IPS-18a (cell line): ENCODE measurements at regions not wholly inside any gene's neighbourhood (a gene's known extent, or its start where the extent isn't known, plus 50 kb on each side); places are given as distances from the start of the nearest gene placed in this dataset.
"Not testable (repeated sequence)": the region's sequence is repeated elsewhere in the genome, so short reads cannot be mapped to it uniquely, and the experiment has no call there.

Experiments
- H3K27ac ChIP-seq: one replicate; pipeline ENCODE4 v1.5.1; 2013; ENCODE audit warnings: low read length
- H3K27me3 ChIP-seq: one replicate; pipeline ENCODE4 v1.6.1; 2013; ENCODE audit warnings: mild to moderate bottlenecking, low read length; ENCODE audit not compliant: control insufficient read depth, insufficient read depth
- H3K36me3 ChIP-seq: one replicate; pipeline ENCODE4 v1.6.1; 2013; ENCODE audit warnings: low read depth, low read length; ENCODE audit not compliant: control insufficient read depth
- H3K4me1 ChIP-seq: one replicate; pipeline ENCODE4 v1.6.1; 2013; ENCODE audit warnings: low read depth, low read length; ENCODE audit not compliant: control insufficient read depth
- H3K4me3 ChIP-seq: one replicate; pipeline ENCODE4 v1.5.1; 2013; ENCODE audit warnings: low read length
- H3K9ac ChIP-seq: one replicate; pipeline ENCODE4 v1.6.1; 2013; ENCODE audit warnings: mild to moderate bottlenecking, low read length, moderate library complexity
- H3K9me3 ChIP-seq: one replicate; pipeline ENCODE4 v1.6.1; 2013; ENCODE audit warnings: low read depth, low read length; ENCODE audit not compliant: control insufficient read depth

- no peaks in the 10 kb centered on the region for H3K36me3 ChIP-seq
- no peak overlapping the region for H3K27ac ChIP-seq
- H3K4me1 ChIP-seq, result peaks cover 5% of the 10 kb centered on the region
- H3K9ac ChIP-seq, result no peak overlapping the region
- no peak overlapping the region for H3K4me3 ChIP-seq
- no peaks in the 10 kb centered on the region for H3K27me3 ChIP-seq
- H3K9me3 ChIP-seq, result peaks cover 4% of the 10 kb centered on the region
These were observed 225.8 kb upstream of the RUNX1 start for GRCh38 chr21:35274923-35275322.

GRCh38 chr21:35274090-35274489 lies 225.0 kb upstream of the RUNX1 start:
- H3K27ac ChIP-seq, result no peak overlapping the region
- peaks cover 5% of the 10 kb centered on the region for H3K4me1 ChIP-seq
- H3K27me3 ChIP-seq, result no peaks in the 10 kb centered on the region
- H3K4me3 ChIP-seq, result no peak overlapping the region
- H3K9ac ChIP-seq, result no peak overlapping the region
- H3K36me3 ChIP-seq, result no peaks in the 10 kb centered on the region
- peaks cover 4% of the 10 kb centered on the region for H3K9me3 ChIP-seq

GRCh38 chr21:35273333-35273732 lies 224.2 kb upstream of the RUNX1 start:
- Histone ChIP-seq H3K9me3 (peaks cover under 1% of the 10 kb centered on the region), H3K27ac (no peak overlapping the region), H3K4me3 (no peak overlapping the region), H3K4me1 (peaks cover 2% of the 10 kb centered on the region), H3K36me3 (no peaks in the 10 kb centered on the region), H3K27me3 (no peaks in the 10 kb centered on the region), H3K9ac (no peak overlapping the region)

DNA sequence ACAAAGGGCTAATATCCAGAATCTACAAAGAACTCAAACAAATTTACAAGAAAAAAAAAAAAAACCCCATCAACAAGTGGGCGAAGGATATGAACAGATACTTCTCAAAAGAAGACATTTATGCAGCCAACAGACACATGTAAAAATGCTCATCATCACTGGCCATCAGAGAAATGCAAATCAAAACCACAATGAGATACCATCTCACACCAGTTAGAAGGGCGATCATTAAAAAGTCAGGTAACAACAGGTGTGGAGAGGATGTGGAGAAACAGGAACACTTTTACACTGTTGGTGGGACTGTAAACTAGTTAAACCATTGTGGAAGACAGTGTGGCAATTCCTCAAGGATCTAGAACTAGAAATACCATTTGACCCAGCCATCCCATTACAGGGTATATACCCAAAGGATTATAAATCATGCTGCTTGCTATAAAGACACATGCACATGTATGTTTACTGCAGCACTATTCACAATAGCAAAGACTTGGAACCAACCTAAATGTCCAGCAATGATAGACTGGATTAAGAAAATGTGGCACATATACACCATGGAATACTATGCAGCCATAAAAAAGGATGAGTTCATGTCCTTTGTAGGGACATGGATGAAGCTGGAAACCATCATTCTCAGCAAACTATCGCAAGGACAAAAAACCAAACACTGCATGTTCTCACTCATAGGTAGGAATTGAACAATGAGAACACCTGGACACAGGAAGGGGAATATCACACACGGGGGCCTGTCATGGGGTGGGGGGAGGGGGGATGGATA lies 222.4 kb upstream of the RUNX1 start:
- H3K4me3 ChIP-seq, H3K9ac ChIP-seq, H3K27me3 ChIP-seq, H3K4me1 ChIP-seq, H3K27ac ChIP-seq, H3K36me3 ChIP-seq, H3K9me3 ChIP-seq: not testable (repeated sequence)

DNA sequence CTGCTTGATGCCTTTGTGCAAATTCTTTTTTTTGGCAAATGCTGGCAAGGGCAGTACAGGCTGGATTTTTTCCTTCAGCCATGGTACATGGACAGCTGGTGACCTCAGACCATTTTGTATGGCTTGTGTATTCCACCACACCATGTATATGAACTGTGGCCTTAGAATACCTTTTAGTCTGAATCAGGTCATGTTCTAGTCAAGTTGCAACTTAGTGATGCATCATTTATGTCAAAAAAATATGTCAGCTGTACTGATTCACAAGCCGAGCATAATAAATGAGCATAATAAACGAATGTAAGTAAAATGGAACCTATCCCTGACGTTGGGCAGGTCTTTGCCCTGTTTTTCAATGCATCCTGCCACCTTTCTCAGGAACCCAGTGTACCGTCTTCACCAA lies 219.7 kb upstream of the RUNX1 start:
- no peak overlapping the region for H3K27ac ChIP-seq
- no peaks in the 10 kb centered on the region for H3K36me3 ChIP-seq
- no peaks in the 10 kb centered on the region for H3K27me3 ChIP-seq
- no peak overlapping the region for H3K4me3 ChIP-seq
- H3K9me3 ChIP-seq, result no peaks in the 10 kb centered on the region
- H3K4me1 ChIP-seq, result no peaks in the 10 kb centered on the region
- H3K9ac ChIP-seq, result no peak overlapping the region

DNA sequence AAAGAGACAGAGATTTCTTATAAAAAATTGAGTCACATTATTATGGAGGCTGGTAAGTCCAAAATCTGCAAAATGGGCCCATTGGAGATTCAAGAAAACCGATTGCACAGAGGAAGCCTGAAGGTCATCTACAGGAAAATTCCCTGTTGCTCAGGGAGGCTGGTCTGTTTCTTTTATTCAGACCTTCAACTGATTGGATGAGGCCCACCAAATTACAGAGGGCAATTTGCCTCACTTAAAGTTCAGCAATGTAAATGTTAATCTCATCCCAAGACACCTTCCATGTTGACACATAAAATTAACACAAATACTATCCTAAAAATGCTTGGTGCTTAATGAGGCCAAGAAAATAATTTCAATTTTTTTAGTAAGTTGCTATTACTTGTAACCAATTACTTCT lies 219.2 kb upstream of the RUNX1 start:
- Histone ChIP-seq H3K9ac (no peak overlapping the region), H3K36me3 (no peaks in the 10 kb centered on the region), H3K9me3 (no peaks in the 10 kb centered on the region), H3K4me1 (no peaks in the 10 kb centered on the region), H3K27ac (no peak overlapping the region), H3K27me3 (no peaks in the 10 kb centered on the region), H3K4me3 (no peak overlapping the region)

DNA sequence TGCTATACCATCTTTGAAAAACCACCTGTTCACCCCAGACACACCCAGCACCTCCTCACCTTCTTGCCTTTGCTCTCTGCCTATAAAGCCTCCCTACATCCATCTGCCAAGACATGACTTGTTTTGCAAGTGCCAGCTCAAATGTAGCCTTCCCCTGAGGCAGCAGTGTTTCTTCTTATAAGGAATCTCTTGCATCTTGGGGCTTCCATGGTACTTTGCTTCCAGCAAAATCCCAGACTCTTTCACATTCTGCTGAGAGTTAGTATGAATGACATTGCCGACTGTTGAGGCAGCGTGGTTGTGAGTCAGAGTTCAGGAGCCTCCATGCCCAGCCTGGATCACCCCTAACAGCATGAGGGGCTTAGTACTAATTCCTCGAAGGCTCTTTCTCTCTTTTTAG lies 217.4 kb upstream of the RUNX1 start:
- no peak overlapping the region for H3K4me3 ChIP-seq
- H3K27ac ChIP-seq, result no peak overlapping the region
- H3K36me3 ChIP-seq, result no peaks in the 10 kb centered on the region
- H3K27me3 ChIP-seq, result no peaks in the 10 kb centered on the region
- no peak overlapping the region for H3K9ac ChIP-seq
- H3K4me1 ChIP-seq, result no peaks in the 10 kb centered on the region
- no peaks in the 10 kb centered on the region for H3K9me3 ChIP-seq

GRCh38 chr21:35265170-35265877 lies 216.2 kb upstream of the RUNX1 start:
- H3K9ac ChIP-seq, result no peak overlapping the region

GRCh38 chr21:35259457-35259856 lies 210.4 kb upstream of the RUNX1 start:
- Histone ChIP-seq H3K9ac (no peak overlapping the region), H3K27me3 (no peaks in the 10 kb centered on the region), H3K27ac (no peak overlapping the region), H3K36me3 (no peaks in the 10 kb centered on the region), H3K4me1 (peaks cover 4% of the 10 kb centered on the region), H3K9me3 (no peaks in the 10 kb centered on the region), H3K4me3 (no peak overlapping the region)

More at GRCh38 chr21:35265170-35265877, 216.2 kb upstream of the RUNX1 start:
- Histone ChIP-seq H3K4me3 (no peak overlapping the region), H3K36me3 (no peaks in the 10 kb centered on the region), H3K27ac (no peak overlapping the region), H3K27me3 (no peaks in the 10 kb centered on the region), H3K9me3 (no peaks in the 10 kb centered on the region), H3K4me1 (no peaks in the 10 kb centered on the region)

DNA sequence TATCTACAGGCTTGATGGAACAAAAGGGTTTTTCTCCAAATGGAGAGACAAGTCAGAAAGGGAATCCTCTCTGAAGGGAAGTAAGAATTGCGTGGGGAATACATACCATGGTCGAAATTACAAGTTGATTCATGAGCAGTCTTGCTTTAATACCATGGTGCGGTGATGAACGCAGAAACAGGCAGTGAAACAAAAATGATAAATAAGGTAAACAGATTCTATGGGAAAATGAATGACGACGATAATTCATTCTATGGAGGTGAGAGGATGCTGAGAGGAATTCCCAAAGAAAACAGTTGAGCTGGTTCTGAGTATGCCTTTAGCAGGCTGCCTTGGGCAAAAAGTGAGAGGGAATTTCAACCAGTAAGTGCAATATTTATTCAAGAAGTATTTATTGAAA lies 209.4 kb upstream of the RUNX1 start:
- Histone ChIP-seq H3K27me3 (no peaks in the 10 kb centered on the region), H3K4me3 (no peak overlapping the region), H3K36me3 (no peaks in the 10 kb centered on the region), H3K27ac (no peak overlapping the region), H3K4me1 (peaks cover 4% of the 10 kb centered on the region), H3K9me3 (no peaks in the 10 kb centered on the region), H3K9ac (no peak overlapping the region)

DNA sequence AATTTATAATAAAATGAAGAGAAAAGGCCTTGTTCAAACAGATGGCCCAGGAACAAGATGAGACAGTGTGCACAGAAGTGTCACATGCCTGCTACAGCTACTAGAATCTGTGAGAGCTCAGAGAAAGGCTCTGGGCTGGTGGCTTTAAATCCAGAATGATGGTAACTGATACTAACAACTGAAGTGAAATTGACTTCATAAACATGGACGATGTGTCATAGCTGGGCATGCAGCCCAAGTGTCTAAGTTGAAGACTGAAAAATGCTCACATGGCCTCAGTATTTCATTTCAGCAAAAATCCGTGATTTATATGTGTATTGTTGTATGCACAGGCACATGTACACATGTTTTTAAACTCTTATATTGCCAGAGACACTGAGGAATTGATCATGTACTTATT lies 208.3 kb upstream of the RUNX1 start:
- peaks cover 4% of the 10 kb centered on the region for H3K4me1 ChIP-seq
- no peak overlapping the region for H3K9ac ChIP-seq
- H3K27ac ChIP-seq, result no peak overlapping the region
- H3K4me3 ChIP-seq, result no peak overlapping the region
- H3K9me3 ChIP-seq, result no peaks in the 10 kb centered on the region
- H3K36me3 ChIP-seq, result no peaks in the 10 kb centered on the region
- no peaks in the 10 kb centered on the region for H3K27me3 ChIP-seq

DNA sequence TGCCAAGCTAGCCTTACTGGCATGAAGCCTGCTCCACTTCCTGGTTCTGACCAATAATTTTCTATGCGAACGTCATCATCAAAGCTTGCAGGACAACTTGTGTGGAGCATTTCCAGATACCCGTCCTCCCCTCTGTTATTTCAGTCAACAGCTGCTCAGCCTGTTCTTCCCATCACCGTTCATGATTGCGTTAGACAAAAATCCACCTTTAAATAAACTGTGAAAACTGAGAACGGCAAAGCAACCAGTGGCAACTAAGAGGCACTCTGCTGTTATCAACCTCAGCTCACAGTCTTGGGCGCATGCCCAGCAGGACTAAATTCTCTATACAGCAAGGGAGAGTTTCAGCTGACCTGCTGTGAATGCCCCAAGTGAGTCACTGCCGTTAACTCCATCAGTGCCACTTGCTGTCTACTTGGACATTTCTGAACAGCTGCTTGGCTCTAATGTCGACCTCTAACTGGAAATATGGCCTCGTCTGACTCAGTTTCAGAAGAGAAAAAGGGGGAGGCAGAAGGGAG lies 207.4 kb upstream of the RUNX1 start:
- Histone ChIP-seq H3K27me3 (no peaks in the 10 kb centered on the region), H3K9me3 (no peaks in the 10 kb centered on the region), H3K36me3 (no peaks in the 10 kb centered on the region), H3K9ac (no peak overlapping the region), H3K27ac (no peak overlapping the region), H3K4me1 (peaks cover 4% of the 10 kb centered on the region), H3K4me3 (no peak overlapping the region)
